ENCODE measurements at regions not wholly inside any gene's neighbourhood (a gene's known extent, or its start where the extent isn't known, plus 50 kb on each side); places are given as distances from the start of the nearest gene placed in this dataset.

- TF ChIP-seq CHD2 (IDR thresholded peaks at IDR 0.05; ENCODE audit: low read length, partially characterized antibody) = no peak
- no peak for TF ChIP-seq EHMT2 (IDR thresholded peaks at IDR 0.05; ENCODE audit: low read depth)
- no peak for TF ChIP-seq ZSCAN20 (CRISPR knock-in tag; IDR thresholded peaks at IDR 0.05)
- TF ChIP-seq HMGXB4 (CRISPR knock-in tag; IDR thresholded peaks at IDR 0.05; ENCODE audit: borderline replicate concordance) = no peak
- no peak for TF ChIP-seq CTCF (IDR thresholded peaks at IDR 0.05)
- TF ChIP-seq RAD21 (conservative IDR thresholded peaks at IDR 0.05 in 1 of 2, IDR thresholded peaks at IDR 0.05 in 1 of 2) = no peak
Observed at GRCh38 chr1:90341516-90341915, 346.6 kb downstream of the ZNF326 start.
